ENCODE measurements at regions not wholly inside any gene's neighbourhood (a gene's known extent, or its start where the extent isn't known, plus 50 kb on each side); places are given as distances from the start of the nearest gene placed in this dataset.

GRCh38 chr6:44564906-44565524 is 177.5 kb downstream of the CDC5L start:
- no peak for TF ChIP-seq CTCF (IDR thresholded peaks at IDR 0.05 in 8 of 11, conservative IDR thresholded peaks at IDR 0.05 in 3 of 11)
- no peak for TF ChIP-seq POLR2AphosphoS5 (IDR thresholded peaks at IDR 0.05)
